Esophagus muscularis mucosa (tissue), 4 donors: ENCODE measurements at regions not wholly inside any gene's neighbourhood (a gene's known extent, or its start where the extent isn't known, plus 50 kb on each side); places are given as distances from the start of the nearest gene placed in this dataset.

Source experiments
- EP300 ChIP-seq: sonication (generic); formaldehyde crosslinking; IDR thresholded peaks from one replicate; pipeline ENCODE4 v1.6.1; 2017; ENCODE audit warnings: antibody characterized with exemption
- POLR2AphosphoS5 ChIP-seq, 2 donors: sonication (generic); formaldehyde crosslinking; IDR thresholded peaks; one replicate each; pipeline ENCODE4 v1.6.1; 2017; ENCODE audit warnings: antibody characterized with exemption in 2 of 2
- TF ChIP-seq, protein P1 (sequence below), 3 experiments: fragments of 200-600 bp in 2 of 3; fragments of 450-650 bp in 1 of 3; sonication (generic) in 2 of 3; IDR thresholded peaks; one replicate each; pipeline ENCODE4 v1.5.1; 2017 to 2019; ENCODE audit warnings: antibody characterized with exemption in 3 of 3, mild to moderate bottlenecking in 2 of 3, moderate library complexity in 1 of 3

DNA sequence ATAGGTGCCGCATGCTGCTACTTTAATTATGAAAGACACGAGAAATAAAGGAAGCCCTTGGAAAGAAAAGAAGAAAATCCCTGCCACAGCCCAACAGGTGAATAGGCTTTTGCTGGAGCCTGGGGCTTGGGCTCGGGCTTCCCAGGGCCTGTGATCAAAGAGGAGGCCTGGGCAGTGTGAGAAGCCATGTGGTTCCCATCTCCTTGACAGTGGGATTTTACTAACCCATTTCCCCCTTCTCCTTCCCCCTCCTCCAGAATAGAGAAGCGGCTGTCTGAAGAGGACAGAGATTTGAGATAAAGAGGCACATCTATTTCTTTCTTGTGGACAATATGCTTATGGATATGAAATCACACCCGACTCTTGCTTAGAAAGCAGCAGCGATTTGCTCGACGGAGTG lies 369.1 kb downstream of the MCTP2 start:
- TF ChIP-seq POLR2AphosphoS5 (IDR thresholded peaks at IDR 0.05) (no peak), EP300 (no peak)
- TF ChIP-seq, protein P1, sequence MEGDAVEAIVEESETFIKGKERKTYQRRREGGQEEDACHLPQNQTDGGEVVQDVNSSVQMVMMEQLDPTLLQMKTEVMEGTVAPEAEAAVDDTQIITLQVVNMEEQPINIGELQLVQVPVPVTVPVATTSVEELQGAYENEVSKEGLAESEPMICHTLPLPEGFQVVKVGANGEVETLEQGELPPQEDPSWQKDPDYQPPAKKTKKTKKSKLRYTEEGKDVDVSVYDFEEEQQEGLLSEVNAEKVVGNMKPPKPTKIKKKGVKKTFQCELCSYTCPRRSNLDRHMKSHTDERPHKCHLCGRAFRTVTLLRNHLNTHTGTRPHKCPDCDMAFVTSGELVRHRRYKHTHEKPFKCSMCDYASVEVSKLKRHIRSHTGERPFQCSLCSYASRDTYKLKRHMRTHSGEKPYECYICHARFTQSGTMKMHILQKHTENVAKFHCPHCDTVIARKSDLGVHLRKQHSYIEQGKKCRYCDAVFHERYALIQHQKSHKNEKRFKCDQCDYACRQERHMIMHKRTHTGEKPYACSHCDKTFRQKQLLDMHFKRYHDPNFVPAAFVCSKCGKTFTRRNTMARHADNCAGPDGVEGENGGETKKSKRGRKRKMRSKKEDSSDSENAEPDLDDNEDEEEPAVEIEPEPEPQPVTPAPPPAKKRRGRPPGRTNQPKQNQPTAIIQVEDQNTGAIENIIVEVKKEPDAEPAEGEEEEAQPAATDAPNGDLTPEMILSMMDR (IDR thresholded peaks at IDR 0.05) = no peak
